Tibial artery (tissue), 4 donors: ENCODE measurements at regions not wholly inside any gene's neighbourhood (a gene's known extent, or its start where the extent isn't known, plus 50 kb on each side); places are given as distances from the start of the nearest gene placed in this dataset.
"Not testable (repeated sequence)": the region's sequence is repeated elsewhere in the genome, so short reads cannot be mapped to it uniquely, and the experiment has no call there.

Experiments
- DNase-seq, 2 donors: peaks; one replicate each; pipeline ENCODE4 v3.0.0-alpha.2; 2019
- H3K27ac ChIP-seq, 2 donors: fragments of 200-600 bp; sonication (generic) in 1 of 2; 1 replicate in 1 of 2; 2 replicates in 1 of 2; pipeline ENCODE4 v1.5.1; 2018 to 2019; ENCODE audit warnings: mild to moderate bottlenecking in 1 of 2
- H3K27me3 ChIP-seq, 2 donors: fragments of 200-600 bp; sonication (generic) in 1 of 2; one replicate each; pipeline versions ENCODE4 v1.5.1 to v1.6.0; 2016 to 2019
- H3K36me3 ChIP-seq, 3 donors: fragments of 200-600 bp; sonication (generic) in 2 of 3; one replicate each; pipeline ENCODE4 v1.5.1; 2016 to 2019; ENCODE audit warnings: mild to moderate bottlenecking in 2 of 3
- H3K4me1 ChIP-seq, 4 donors: fragments of 200-600 bp; sonication (generic) in 2 of 4; 1 replicate in 3 of 4; 2 replicates in 1 of 4; pipeline ENCODE4 v1.5.1; 2016 to 2019
- H3K4me3 ChIP-seq, 2 donors: fragments of 200-600 bp; sonication (generic) in 1 of 2; 1 replicate in 1 of 2; 2 replicates in 1 of 2; pipeline ENCODE4 v1.5.1; 2018 to 2019; ENCODE audit warnings: mild to moderate bottlenecking in 2 of 2
- H3K9me3 ChIP-seq, 3 donors: fragments of 200-600 bp; sonication (generic) in 1 of 3; one replicate each; pipeline ENCODE4 v1.5.1; 2016 to 2019
- CTCF ChIP-seq, 2 experiments: fragments of 200-600 bp in 1 of 2; fragments of 450-650 bp in 1 of 2; IDR thresholded peaks; one replicate each; pipeline ENCODE4 v1.5.1; 2017 to 2019; ENCODE audit warnings: antibody characterized with exemption in 2 of 2, mild to moderate bottlenecking in 1 of 2, moderate library complexity in 1 of 2
- intact Hi-C: fragments of 100-400 bp; cut with DNase I; formaldehyde crosslinking; loops from one replicate; pipeline ENCODE4 v1.15.0; 2023; ENCODE audit warnings: low total_unique reads

- Histone ChIP-seq H3K4me1 (peaks cover 0 to 14% (median 0%) of the 10 kb centered on the region in 4 donors), H3K36me3 (no peaks in the 10 kb centered on the region), H3K27ac (no peak overlapping the region), H3K4me3 (no peak overlapping the region), H3K9me3 (no peaks in the 10 kb centered on the region), H3K27me3 (no peaks in the 10 kb centered on the region)
- no peak for TF ChIP-seq CTCF (IDR thresholded peaks at IDR 0.05)
- DNase-seq: no peak
- intact Hi-C loops: no loop called here
These were observed 73.3 kb downstream of the PRSS23 start for GRCh38 chr11:86873573-86874083.

- H3K4me1 ChIP-seq: peaks cover 0 to 14% (median 0%) of the 10 kb centered on the region in 4 donors
- no peaks in the 10 kb centered on the region for H3K9me3 ChIP-seq
- no peak overlapping the region for H3K4me3 ChIP-seq
- no peak for DNase-seq
- intact Hi-C loops: no loop called here
- no peaks in the 10 kb centered on the region for H3K36me3 ChIP-seq
- no peak overlapping the region for H3K27ac ChIP-seq
- no peaks in the 10 kb centered on the region for H3K27me3 ChIP-seq
- TF ChIP-seq CTCF (IDR thresholded peaks at IDR 0.05): no peak
These were observed 74.1 kb downstream of the PRSS23 start for GRCh38 chr11:86874304-86875056.

- intact Hi-C loops: no loop called here
- H3K36me3 ChIP-seq: no peaks in the 10 kb centered on the region
- no peaks in the 10 kb centered on the region for H3K9me3 ChIP-seq
- no peak for DNase-seq
- no peak for TF ChIP-seq CTCF (IDR thresholded peaks at IDR 0.05)
- no peaks in the 10 kb centered on the region for H3K27me3 ChIP-seq
- no peak overlapping the region for H3K27ac ChIP-seq
- H3K4me3 ChIP-seq: no peak overlapping the region
- H3K4me1 ChIP-seq: peaks cover 0 to 9% (median 0%) of the 10 kb centered on the region in 4 donors
These were observed 76.4 kb downstream of the PRSS23 start for GRCh38 chr11:86876716-86877234.

GRCh38 chr11:86877503-86877902, 77.2 kb downstream of the PRSS23 start:
- no peak for DNase-seq
- no peak overlapping the region for H3K27ac ChIP-seq
- no peak overlapping the region for H3K4me3 ChIP-seq
- H3K9me3 ChIP-seq: no peaks in the 10 kb centered on the region
- intact Hi-C loops: no loop called here
- H3K4me1 ChIP-seq: peaks cover 0 to 3% (median 0%) of the 10 kb centered on the region in 4 donors
- H3K27me3 ChIP-seq: no peaks in the 10 kb centered on the region
- no peak for TF ChIP-seq CTCF (IDR thresholded peaks at IDR 0.05)
- H3K36me3 ChIP-seq: no peaks in the 10 kb centered on the region

GRCh38 chr11:86879241-86879640, 76.0 kb downstream of the FZD4 start:
- intact Hi-C loops, H3K4me1 ChIP-seq, H3K27me3 ChIP-seq, H3K36me3 ChIP-seq, H3K27ac ChIP-seq, H3K9me3 ChIP-seq, DNase-seq, H3K4me3 ChIP-seq: not testable (repeated sequence)

- no peak for TF ChIP-seq CTCF (IDR thresholded peaks at IDR 0.05)
- Histone ChIP-seq H3K27me3 (no peaks in the 10 kb centered on the region), H3K27ac (no peak overlapping the region), H3K36me3 (no peaks in the 10 kb centered on the region), H3K4me3 (no peak overlapping the region), H3K9me3 (no peaks in the 10 kb centered on the region), H3K4me1 (no peaks in the 10 kb centered on the region)
- intact Hi-C loops: no loop called here
- no peak for DNase-seq
These were observed 69.9 kb downstream of the FZD4 start for GRCh38 chr11:86885311-86885710.
